HL-60 (cell line): ENCODE measurements at regions not wholly inside any gene's neighbourhood (a gene's known extent, or its start where the extent isn't known, plus 50 kb on each side); places are given as distances from the start of the nearest gene placed in this dataset.

Source experiments
- DNase-seq, 2 experiments: peaks; one replicate each; pipeline ENCODE4 v3.0.0-alpha.2; 2010 to 2020; ENCODE audit warnings: low read depth in 1 of 2, low spot score in 1 of 2
- H3K27ac ChIP-seq: fragments of 250-450 bp; sonication (Bioruptor Pico); replicated peaks from 2 replicates; pipeline ENCODE4 v1.5.1; 2020; ENCODE audit warnings: mild to moderate bottlenecking, moderate library complexity
- H3K27me3 ChIP-seq: fragments of 250-450 bp; sonication (Bioruptor Pico); 2 replicates; pipeline ENCODE4 v1.5.1; 2021; ENCODE audit warnings: mild to moderate bottlenecking, moderate library complexity; ENCODE audit not compliant: insufficient read depth, poor library complexity, severe bottlenecking
- H3K4me3 ChIP-seq: replicated peaks from 2 replicates; pipeline ENCODE4 v1.5.1; 2011; ENCODE audit warnings: mild to moderate bottlenecking, control low read depth, low read length; ENCODE audit not compliant: insufficient read depth
- CTCF ChIP-seq: IDR thresholded peaks from one replicate; pipeline ENCODE4 v1.5.1; 2011; ENCODE audit warnings: low read length, control low read depth, inconsistent platforms; ENCODE audit not compliant: insufficient read depth
- GABPA ChIP-seq: IDR thresholded peaks from 2 replicates; pipeline ENCODE4 v1.6.1; 2012; ENCODE audit warnings: low read depth
- POLR2AphosphoS5 ChIP-seq: IDR thresholded peaks from 2 replicates; pipeline ENCODE4 v1.6.1; 2012; ENCODE audit warnings: low read depth
- REST ChIP-seq: IDR thresholded peaks from 2 replicates; pipeline ENCODE4 v1.6.1; 2012; ENCODE audit warnings: low read depth; ENCODE audit not compliant: insufficient replicate concordance
- SPI1 ChIP-seq: IDR thresholded peaks from 2 replicates; pipeline ENCODE4 v1.6.1; 2012; ENCODE audit warnings: low read depth, mild to moderate bottlenecking, borderline replicate concordance

- TF ChIP-seq GABPA (no peak), POLR2AphosphoS5 (no peak), CTCF (no peak), REST (no peak), SPI1 (no peak)
- no peaks in the 10 kb centered on the region for H3K27me3 ChIP-seq
- DNase-seq: no peak
- H3K27ac ChIP-seq: no peak overlapping the region
- no peak overlapping the region for H3K4me3 ChIP-seq
These were observed 234.3 kb upstream of the NCKAP5 start for GRCh38 chr2:133802409-133803039.

GRCh38 chr2:133806564-133806963 lies 238.3 kb upstream of the NCKAP5 start:
- Histone ChIP-seq H3K4me3 (no peak overlapping the region), H3K27ac (no peak overlapping the region), H3K27me3 (no peaks in the 10 kb centered on the region)
- DNase-seq: no peak
- no peak for TF ChIP-seq GABPA
- no peak for TF ChIP-seq SPI1
- no peak for TF ChIP-seq POLR2AphosphoS5
- no peak for TF ChIP-seq CTCF
- TF ChIP-seq REST: no peak

GRCh38 chr2:133809485-133809884 lies 241.2 kb upstream of the NCKAP5 start:
- Histone ChIP-seq H3K27me3 (no peaks in the 10 kb centered on the region), H3K27ac (no peak overlapping the region), H3K4me3 (no peak overlapping the region)
- DNase-seq: no peak
- TF ChIP-seq GABPA (no peak), REST (no peak), POLR2AphosphoS5 (no peak)
